ENCODE measurements at regions not wholly inside any gene's neighbourhood (a gene's known extent, or its start where the extent isn't known, plus 50 kb on each side); places are given as distances from the start of the nearest gene placed in this dataset.
"Not testable (repeated sequence)": the region's sequence is repeated elsewhere in the genome, so short reads cannot be mapped to it uniquely, and the experiment has no call there.

GRCh38 chr16:87160701-87161337, 156.4 kb downstream of the C16orf95 start:
- no peak for DNase-seq (ENCODE audit: low spot score in 2 of 2, unreplicated experiment in 2 of 2)
- H3K9me3 Mint-ChIP-seq = peaks cover 7% of the 10 kb centered on the region
- no peak overlapping the region for H3K4me3 Mint-ChIP-seq
- TF ChIP-seq CTCF (IDR thresholded peaks at IDR 0.05; ENCODE audit: unreplicated experiment) = no peak
- no peak overlapping the region for H3K27ac Mint-ChIP-seq
- peaks cover 6% of the 10 kb centered on the region for H3K4me1 Mint-ChIP-seq
- H3K36me3 Mint-ChIP-seq = no peaks in the 10 kb centered on the region
- H3K27me3 Mint-ChIP-seq (ENCODE audit: low read depth) = peaks cover 8% of the 10 kb centered on the region

GRCh38 chr16:87161410-87161809, 155.8 kb downstream of the C16orf95 start:
- H3K27me3 Mint-ChIP-seq (ENCODE audit: low read depth); H3K9me3 Mint-ChIP-seq; DNase-seq (ENCODE audit: low spot score in 2 of 2, unreplicated experiment in 2 of 2); H3K4me1 Mint-ChIP-seq; H3K27ac Mint-ChIP-seq; H3K4me3 Mint-ChIP-seq; H3K36me3 Mint-ChIP-seq: not testable (repeated sequence)

GRCh38 chr16:87161822-87162676, 155.1 kb downstream of the C16orf95 start:
- H3K4me3 Mint-ChIP-seq = no peak overlapping the region
- peaks cover 6% of the 10 kb centered on the region for H3K4me1 Mint-ChIP-seq
- H3K36me3 Mint-ChIP-seq = no peaks in the 10 kb centered on the region
- H3K27ac Mint-ChIP-seq = no peak overlapping the region
- TF ChIP-seq CTCF (IDR thresholded peaks at IDR 0.05; ENCODE audit: unreplicated experiment) = no peak
- H3K9me3 Mint-ChIP-seq = peaks cover 9% of the 10 kb centered on the region
- H3K27me3 Mint-ChIP-seq (ENCODE audit: low read depth) = peaks cover 8% of the 10 kb centered on the region
- DNase-seq (ENCODE audit: low spot score in 2 of 2, unreplicated experiment in 2 of 2) = no peak

DNA sequence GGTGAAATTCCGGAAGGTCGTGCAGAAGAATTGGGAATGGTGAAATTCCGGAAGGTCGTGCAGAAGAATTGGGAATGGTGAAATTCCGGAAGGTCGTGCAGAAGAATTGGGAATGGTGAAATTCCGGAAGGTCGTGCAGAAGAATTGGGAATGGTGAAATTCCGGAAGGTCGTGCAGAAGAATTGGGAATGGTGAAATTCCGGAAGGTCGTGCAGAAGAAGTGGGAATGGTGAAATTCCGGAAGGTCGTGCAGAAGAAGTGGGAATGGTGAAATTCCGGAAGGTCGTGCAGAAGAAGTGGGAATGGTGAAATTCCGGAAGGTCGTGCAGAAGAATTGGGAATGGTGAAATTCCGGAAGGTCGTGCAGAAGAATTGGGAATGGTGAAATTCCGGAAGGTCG, 154.4 kb downstream of the C16orf95 start:
- H3K36me3 Mint-ChIP-seq; DNase-seq (ENCODE audit: low spot score in 2 of 2, unreplicated experiment in 2 of 2); H3K4me3 Mint-ChIP-seq; H3K27ac Mint-ChIP-seq; H3K27me3 Mint-ChIP-seq (ENCODE audit: low read depth); H3K4me1 Mint-ChIP-seq: not testable (repeated sequence)
- peaks cover 16% of the 10 kb centered on the region for H3K9me3 Mint-ChIP-seq

- no peak for DNase-seq (ENCODE audit: low spot score in 2 of 2, unreplicated experiment in 2 of 2)
- peaks cover 8% of the 10 kb centered on the region for H3K27me3 Mint-ChIP-seq (ENCODE audit: low read depth)
- no peak for TF ChIP-seq CTCF (IDR thresholded peaks at IDR 0.05; ENCODE audit: unreplicated experiment)
- H3K4me3 Mint-ChIP-seq = no peak overlapping the region
- no peak overlapping the region for H3K27ac Mint-ChIP-seq
- peaks cover 6% of the 10 kb centered on the region for H3K4me1 Mint-ChIP-seq
- no peaks in the 10 kb centered on the region for H3K36me3 Mint-ChIP-seq
- peaks cover 15% of the 10 kb centered on the region for H3K9me3 Mint-ChIP-seq
Observed at GRCh38 chr16:87163637-87164036, 153.6 kb downstream of the C16orf95 start.

DNA sequence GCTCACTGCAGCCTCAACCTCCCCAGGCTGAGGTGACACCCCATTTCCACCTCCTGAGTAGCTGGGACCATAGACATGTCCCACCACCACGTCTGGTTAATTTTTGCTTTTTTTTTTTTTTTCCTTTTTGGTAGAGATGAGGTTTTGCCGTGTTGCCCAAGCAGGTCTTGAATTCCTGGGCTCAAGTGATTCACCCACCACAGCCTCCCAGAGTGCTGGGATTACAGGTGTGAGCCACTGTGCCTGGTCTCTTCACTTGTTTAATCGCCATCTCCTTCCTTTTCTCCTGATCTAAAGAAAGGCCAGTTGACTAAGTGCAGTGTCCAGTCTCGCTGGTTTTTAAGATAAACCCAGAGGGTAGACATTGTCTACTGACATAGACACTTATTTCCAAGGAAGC, 152.0 kb downstream of the C16orf95 start:
- Mint-ChIP-seq H3K4me1 (peaks cover 5% of the 10 kb centered on the region), H3K9me3 (peaks cover 15% of the 10 kb centered on the region), H3K27ac (no peak overlapping the region), H3K4me3 (no peak overlapping the region), H3K36me3 (no peaks in the 10 kb centered on the region), H3K27me3 (ENCODE audit: low read depth) (peaks cover 5% of the 10 kb centered on the region)
- TF ChIP-seq CTCF (IDR thresholded peaks at IDR 0.05; ENCODE audit: unreplicated experiment) = no peak
- DNase-seq (ENCODE audit: low spot score in 2 of 2, unreplicated experiment in 2 of 2) = no peak
